HG02610 (cell line): ENCODE measurements at regions not wholly inside any gene's neighbourhood (a gene's known extent, or its start where the extent isn't known, plus 50 kb on each side); places are given as distances from the start of the nearest gene placed in this dataset.
"Not testable (repeated sequence)": the region's sequence is repeated elsewhere in the genome, so short reads cannot be mapped to it uniquely, and the experiment has no call there.

ENCODE experiments used
- ATAC-seq: cut with Tn5 transposase; IDR thresholded peaks from one replicate; pipeline ENCODE4 v1.9.1; 2021; ENCODE audit warnings: mild to moderate bottlenecking, moderate library complexity; ENCODE audit not compliant: unreplicated experiment

DNA sequence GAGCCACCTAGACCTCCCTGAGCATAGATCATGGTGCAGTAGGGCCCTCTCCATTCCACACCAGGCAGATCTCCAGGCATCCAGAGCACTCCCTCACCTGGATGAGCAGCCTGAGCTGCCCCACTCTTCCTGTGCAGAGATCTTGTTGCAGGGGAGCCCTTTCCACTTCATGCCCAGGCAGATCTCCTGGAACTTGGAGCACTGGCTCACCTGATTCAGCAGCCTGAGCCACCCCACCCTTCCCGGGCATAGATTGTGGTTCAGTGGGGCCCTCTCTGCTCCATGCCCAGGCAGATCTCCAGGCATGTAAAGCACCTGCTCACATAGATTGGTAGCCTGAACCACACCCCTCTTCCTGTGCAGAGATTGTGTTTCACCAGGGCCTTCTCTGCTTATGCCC, 78.0 kb downstream of the SEC16B start:
- no peak for ATAC-seq

DNA sequence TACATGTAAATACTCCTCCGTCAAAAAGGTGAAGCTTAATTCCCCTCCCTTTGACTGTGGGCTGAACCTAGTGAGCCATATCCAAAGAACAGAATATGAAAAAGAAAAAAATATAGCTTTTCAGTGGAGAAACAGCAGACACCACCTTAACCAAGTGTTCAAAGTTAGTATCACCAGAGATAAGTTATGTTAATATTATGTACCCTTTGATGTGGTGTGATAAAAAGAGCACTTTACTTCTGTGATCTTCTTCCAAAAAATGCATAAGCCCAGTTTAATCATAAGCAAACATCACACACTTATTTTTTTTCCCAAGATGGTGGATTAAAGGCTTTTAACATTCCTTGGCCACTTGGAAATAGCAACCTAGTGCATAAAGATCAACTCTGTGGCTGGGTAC, 79.4 kb downstream of the SEC16B start:
- no peak for ATAC-seq

DNA sequence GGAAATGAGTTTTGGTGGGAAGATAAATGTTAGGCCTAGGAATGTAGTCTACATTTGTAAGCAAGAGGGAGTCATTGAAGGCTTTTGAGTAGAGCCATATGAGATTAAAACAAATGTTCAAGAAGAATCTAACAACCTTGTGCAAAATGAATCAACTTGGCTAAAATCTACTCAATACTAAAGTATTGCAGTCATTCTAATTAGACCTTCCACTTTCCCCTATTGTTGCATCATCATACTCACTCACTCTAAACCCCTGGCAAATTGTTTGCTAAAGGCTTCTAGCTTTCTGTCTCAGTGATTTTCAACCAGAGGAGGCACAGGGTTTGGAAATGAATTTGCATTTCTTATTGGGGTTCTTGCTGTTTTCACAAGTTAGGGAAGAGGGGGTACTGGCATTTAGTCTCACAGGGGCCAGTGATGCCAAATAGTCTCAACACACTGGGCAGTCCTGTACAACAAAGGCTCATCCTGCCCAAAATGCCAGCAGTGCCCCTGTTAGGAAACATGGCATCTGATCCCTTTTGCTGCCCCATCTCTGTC, 85.3 kb downstream of the SEC16B start:
- no peak for ATAC-seq

DNA sequence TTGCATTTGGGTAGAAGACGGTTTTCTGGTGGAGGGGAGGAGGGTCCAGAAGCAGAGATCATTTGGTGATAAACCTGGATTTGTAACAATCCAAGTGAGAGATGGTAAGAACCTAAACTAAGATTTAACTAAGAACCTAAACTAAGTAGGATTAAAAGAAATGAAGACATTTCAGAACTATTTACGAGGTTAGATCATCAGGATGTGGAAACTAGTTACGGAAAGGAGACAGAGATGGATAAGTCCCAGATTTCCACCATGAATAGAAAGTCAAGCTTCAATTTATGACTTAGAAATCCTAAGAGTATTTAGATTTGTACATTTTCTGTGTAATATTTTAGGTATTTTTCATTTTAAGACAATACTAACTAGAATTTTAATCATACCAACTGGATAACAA, 86.3 kb downstream of the SEC16B start:
- ATAC-seq: no peak

DNA sequence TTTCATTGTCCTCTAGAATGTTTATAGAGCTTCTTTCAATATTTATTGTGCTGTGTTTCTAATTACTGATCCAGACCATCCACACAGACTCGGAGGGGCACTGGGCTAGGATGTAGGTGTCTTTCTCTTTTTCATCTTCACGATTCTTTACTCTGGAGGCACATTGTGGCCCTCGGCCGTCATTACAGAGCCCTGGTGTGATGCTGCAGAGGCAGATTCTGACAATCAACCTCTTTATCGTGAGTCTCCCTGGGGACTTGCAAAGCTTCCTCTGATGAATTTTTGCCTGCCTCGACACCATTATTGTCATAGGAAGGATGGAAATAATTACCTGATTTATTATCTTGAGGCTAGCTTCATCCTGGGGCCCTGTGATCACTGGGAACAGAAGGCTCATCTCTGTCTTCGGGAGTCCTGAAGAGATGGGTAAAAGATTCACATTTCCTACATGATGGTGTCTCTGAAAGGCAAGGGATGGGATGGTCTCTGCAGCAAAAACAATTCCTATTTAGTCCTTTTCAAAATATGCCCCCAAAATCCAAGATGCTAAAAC, 89.4 kb downstream of the SEC16B start:
- no peak for ATAC-seq

DNA sequence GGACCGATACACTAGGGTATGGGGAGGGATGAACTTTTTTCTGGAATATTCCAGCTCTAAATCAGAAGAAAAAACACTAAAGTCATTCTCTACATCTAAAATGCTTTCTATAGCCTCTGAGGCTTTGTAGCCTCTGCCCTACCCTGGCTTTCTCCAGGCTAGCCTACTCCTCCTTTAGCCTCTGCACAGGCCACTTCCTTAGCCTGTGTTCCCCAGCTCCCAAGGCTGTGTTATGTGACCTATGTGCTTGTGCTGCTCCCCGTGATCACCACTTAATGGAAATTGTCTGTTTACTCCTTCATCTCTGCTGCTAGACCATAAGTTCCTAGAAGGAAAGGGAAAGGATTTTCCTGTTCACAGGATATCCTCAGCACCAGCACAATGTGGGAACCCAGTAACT, 92.8 kb downstream of the SEC16B start:
- ATAC-seq: no peak

DNA sequence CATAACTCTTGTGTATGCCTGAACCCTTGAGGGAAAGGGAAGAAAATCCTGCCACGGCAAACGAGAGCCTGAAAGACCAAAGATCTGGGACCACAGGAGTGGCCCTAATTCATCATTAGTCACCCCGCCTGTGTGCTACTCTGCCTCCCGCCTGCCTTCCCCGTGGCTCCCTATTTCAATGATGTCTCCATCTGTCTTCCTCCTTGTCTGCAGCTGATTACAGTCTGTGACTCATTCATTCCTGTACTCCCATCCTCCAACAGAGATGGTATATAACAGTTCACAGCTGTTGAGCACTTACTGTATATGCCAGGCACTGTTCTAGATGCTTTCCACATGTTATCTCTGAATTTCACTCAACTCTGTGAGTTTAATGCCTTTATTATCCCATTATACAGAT, 96.6 kb downstream of the SEC16B start:
- no peak for ATAC-seq

DNA sequence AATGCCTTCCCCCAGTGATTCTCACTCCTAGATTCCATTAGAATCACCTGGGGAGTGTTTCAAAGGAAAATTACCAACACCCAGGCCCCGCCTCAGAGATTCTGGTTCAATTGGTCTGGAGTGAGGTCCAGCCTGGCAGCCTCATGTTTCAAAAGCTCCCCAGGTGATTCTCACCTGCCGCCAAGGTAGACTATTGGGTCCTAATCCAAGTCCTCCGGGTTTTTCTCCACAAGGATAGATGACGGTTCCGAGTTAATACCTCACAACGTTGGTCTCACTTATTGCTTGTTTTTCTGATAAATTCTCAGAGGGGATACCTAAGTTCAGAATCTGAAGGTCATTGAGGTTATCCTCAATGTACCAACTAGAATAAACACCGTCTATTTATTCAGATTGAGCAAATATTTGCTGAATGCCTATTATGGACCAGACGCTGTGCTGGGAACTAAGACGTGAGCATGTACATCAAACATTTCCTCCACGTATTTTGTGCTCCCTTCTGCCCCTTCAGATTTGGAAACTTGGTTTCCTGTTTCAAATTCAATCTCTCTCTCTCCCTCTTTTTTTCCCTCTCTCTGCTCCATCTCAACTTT, 97.5 kb downstream of the SEC16B start:
- no peak for ATAC-seq

DNA sequence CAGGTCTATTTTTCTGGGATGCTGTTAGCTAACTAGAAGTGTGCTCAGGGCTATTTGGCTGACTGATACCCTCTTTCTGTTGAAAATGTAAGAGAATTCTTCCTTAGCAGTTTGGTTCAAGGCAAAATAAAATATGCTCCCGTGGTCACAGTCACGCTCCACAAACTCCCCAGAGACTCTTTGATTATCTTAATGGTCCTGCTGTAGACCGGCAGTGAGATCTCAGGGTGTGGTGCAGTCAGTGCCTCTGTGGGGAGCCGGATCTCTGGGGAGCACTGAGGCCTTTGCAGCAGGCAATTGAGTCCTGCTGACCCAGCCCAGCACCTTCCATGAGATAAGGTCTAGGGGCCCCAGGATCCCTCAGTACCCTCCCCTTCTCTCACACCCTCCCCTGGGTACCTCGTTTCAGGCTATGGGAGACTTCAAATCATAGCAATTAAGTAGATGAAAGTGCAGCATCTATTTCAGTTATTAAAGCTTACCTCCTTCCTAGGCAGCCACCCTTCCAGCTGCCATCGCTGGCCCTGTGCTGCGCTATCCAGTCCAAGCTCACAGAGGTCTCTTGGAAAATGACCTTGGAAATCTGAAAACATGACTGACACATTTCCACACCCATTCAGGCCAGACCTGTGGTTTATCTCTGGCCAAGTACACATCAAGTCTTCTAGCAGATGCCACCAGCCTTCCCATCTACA, 98.1 kb downstream of the SEC16B start:
- no peak for ATAC-seq

DNA sequence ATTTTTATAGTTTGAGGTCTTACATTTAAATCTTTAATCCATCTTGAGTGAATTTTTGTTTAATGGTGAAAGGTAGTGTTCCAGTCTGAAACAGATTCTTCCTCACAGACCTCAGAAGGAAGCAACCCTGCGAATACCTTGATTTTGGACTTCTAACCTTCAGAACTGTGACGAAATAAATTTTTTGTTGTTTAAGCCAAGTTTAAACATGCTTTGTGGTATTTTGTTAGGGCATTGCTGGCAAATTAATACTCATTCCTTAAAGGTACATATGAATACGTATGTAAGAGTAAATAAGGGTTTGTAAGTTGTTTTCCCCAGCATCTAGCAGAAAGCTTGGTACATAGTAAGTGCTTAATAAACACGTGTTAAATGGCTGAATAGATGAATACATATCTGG, 100.3 kb downstream of the SEC16B start:
- no peak for ATAC-seq

DNA sequence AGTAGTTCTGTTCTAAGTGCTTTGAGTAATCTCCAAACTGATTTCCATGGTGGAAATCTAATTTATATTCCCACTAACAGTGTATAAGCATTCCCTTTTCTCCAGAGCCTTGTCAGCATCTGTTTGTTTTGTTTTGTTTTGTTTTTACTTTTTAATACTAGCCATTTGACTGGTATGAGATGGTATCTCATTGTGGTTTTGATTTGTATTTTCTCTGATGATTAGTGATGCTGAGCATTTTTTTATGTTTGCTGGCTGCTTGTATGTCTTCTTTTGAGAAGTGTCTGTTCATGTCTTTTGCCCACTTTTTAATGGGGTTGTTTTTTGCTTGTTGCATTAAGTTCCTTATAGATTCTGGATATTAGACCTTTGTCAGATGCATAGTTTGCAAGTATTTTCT, 100.8 kb downstream of the SEC16B start:
- not testable (repeated sequence) for ATAC-seq

DNA sequence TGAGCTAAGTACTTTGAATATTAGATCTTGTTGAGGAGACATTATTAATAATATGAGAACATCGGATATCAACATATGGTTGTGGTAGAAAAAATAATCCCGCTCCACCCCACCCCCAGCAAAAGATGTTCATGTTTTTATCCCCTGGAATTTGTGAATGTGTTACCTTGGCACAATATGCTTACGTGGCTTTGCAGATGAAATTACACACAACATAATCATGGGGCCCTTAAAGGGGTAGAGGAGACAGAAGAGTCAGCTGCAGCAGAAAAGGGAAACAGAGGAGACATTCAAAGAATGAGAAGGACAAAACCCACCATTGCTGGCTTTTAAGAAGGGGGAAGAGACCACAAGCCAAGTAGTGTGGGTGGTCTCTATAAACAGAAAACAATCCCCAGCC, 104.1 kb downstream of the SEC16B start:
- ATAC-seq: no peak

DNA sequence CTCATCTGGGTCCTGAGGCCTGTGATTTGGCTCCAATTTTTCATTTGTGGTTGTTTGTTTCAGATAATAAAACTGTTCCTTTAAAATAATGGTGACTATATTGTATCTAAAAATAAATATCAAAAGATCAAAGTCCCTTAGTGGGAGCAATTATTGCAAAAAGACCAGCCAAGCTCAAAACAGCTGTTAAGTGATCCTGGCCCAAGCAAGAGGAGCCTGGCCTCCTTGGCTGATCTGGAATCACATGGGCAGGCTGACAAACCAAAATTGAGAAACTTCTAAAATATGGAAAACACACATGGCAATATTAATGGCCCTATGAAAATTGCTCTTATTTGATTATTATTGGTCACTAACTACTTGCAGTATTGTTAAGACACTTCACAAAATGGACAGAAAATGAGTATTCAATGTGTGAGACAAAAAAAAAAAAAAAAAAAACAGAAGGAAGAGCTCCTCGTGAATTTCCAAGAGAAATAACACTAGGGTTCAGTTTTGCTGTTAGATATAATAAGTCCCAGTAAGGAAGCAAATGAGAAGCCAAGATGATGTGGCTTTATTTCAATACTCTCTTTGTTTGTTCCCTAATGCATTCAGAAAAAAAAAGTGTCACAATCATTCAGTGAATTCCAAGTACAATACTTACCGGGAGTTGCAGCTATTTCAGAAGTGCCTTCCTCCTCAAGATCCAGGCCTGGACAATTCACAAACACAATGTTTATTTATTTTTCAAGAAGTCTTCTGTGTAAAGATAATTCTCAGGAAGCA, 105.1 kb downstream of the SEC16B start:
- ATAC-seq: no peak

DNA sequence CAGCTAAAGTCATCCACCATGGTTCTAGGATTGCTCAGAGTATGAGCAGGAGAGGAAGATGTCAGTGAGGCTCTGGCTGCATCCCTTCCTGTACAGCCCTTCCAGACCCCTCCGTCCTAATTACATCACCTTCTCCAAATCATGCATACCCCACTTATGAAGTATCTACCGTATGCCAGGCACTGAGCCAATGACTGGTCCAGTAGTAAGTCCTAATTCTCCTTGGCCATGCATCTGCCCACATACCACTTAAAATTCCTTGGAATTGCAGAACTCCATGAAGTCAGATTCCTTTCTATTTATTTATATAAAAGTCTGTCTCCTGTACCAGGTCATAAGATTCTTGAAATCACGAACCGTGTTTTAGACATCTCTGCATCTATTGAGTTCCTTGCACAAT, 106.1 kb downstream of the SEC16B start:
- no peak for ATAC-seq

DNA sequence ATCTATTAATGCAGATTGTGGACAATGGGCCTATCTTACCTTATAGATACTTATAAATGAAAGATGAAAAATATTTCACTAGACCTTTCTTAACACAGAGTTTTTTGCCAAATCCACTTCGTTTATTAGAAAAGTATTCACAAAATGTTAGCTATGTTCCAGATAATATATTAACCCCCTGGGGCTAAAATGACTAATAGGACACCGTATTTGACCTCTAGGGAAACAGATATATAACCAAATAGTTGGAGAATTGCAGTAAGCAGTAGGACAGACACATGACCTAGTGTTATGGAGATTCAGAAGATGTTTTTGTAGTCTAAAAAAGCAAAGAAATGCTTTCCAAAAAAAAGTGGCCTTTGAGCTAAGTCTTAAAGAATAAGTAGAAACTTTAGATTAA, 106.9 kb downstream of the SEC16B start:
- ATAC-seq: no peak

DNA sequence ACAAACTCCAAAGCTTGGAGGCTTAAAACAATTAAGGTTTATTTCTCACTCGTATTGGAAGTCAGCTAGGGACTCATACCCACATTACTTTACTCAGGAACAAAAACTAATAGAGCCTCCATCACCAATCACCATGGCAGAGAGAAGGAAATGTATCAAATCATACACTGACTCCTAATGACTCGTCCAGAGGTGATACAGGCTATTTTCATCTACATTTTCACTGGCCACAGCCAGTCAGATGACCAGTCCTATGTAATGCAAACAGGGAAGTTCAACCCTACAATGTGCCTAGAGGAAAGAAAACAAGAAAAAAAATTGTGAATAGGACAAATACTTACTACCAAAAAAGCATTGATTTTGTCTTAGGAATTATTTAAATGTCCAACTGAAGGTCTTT, 110.3 kb downstream of the SEC16B start:
- no peak for ATAC-seq

DNA sequence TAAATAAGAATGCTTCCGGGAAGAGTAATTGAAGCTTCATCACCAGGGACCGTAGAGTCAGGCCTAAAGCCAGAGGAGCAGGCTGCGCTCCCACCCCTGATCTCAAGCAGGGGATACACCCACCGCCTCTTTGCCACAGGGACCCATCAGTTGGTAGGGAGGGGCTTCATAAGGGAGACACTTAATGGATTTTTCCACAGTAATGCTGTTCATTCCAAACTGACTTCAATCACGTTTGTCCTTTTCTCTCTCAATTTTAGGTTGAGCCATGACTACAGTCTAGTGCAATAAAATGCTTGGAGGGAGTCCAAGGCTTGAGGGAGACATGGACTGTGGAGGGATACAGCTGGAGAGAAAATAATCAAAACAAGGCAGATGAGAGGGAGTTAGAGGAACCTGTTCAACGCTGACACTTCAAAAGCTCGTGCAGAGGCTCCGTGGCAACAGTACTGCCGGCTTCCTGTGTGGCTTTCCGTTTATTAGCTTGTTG, 111.5 kb downstream of the SEC16B start:
- ATAC-seq: no peak

DNA sequence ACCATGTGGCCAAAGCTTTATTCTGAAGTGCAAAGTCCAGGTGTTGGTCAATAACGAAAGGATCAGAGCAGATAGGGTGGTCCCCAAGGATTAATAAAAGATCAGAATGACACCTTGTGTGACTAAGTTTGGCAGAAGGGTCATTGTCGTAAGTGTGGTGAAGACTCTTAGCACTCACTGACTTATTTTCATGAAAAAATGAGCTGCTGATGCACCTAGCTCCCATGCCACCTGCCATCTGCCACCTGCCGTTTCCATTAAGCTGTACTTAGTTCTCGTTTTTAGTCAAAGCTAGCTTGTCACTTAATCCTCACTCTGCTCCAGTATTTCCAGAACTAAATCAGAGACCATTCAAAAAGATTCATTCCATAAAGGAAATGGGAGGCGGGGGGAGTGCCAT, 112.6 kb downstream of the SEC16B start:
- ATAC-seq: no peak

DNA sequence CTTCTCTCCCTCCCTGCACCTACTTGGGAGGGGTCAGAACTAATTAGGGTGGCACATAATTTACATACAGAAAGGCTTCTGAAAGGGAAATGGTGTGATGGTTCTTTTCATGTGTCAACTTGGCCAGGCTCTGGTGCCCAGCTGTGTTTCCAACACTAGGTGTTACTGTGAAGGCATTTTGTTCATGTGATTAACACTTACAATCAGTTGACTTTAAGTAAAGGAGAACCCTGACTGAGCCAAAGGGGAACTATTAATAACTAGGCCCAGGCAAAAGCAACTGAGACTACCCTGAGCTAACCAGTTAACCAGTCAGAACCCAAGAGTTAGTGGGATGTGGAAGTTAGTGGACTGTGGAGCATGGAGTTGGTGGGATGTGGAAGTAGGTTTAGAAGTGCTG, 114.9 kb downstream of the SEC16B start:
- ATAC-seq: no peak

DNA sequence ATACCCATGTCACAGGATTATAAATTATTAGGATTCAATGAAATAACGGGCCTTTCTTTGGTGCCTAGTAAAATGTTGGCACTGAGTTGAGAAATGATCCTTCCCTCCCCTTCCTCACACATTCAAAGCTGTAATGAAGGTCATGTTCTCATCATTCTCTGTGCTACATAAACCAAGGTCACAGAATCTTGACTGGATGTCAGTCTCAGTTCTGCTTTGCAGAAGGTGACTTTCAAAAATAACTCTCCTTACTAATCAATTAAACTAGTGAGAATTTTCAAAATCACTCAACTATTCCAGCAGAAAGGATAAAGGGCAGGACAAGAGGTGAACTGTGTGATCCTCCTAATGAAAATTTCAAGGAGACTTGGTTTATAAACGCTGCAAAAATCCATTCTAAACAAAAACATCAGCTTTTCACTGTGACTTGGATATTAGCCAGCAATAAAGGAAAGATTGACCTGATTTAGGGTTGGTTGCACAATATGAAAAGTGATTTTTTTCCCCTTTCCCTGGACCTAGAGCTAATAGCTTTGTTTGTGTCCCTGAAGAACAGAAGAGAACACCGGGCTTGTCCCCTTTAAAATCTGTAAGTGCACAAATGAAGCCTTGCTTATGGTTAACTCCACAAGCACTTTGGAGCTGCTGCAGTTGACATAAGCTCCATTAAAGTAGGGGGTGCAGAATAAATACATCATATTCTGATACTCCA, 120.1 kb downstream of the SEC16B start:
- ATAC-seq: no peak

DNA sequence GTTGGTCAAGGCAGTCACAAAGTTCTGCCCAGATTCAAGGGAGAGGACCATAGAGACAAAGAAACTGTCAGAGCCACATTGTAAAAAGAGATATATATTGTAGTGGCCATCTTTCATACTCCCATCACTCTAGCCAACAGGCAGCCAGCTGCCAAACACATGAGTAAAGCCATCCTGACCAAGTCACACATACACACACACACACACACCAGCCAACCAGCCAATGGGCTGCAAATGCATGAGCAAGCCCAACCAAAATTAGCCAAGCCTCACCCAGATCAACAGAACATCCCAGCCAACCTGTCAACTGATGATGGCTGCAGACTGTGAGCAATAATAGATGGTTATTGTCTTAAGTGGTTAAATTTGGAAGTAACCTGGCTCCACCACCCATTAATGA, 120.7 kb downstream of the SEC16B start:
- no peak for ATAC-seq
